GM18508 (cell line): ENCODE measurements at regions not wholly inside any gene's neighbourhood (a gene's known extent, or its start where the extent isn't known, plus 50 kb on each side); places are given as distances from the start of the nearest gene placed in this dataset.

ENCODE experiments used
- ATAC-seq: cut with Tn5 transposase; IDR thresholded peaks from one replicate; pipeline ENCODE4 v1.9.1; 2021; ENCODE audit warnings: moderate number of reproducible peaks; ENCODE audit not compliant: insufficient read depth, unreplicated experiment

- no peak for ATAC-seq
Observed at GRCh38 chr6:53744321-53744720, 50.5 kb upstream of the LRRC1 start.

DNA sequence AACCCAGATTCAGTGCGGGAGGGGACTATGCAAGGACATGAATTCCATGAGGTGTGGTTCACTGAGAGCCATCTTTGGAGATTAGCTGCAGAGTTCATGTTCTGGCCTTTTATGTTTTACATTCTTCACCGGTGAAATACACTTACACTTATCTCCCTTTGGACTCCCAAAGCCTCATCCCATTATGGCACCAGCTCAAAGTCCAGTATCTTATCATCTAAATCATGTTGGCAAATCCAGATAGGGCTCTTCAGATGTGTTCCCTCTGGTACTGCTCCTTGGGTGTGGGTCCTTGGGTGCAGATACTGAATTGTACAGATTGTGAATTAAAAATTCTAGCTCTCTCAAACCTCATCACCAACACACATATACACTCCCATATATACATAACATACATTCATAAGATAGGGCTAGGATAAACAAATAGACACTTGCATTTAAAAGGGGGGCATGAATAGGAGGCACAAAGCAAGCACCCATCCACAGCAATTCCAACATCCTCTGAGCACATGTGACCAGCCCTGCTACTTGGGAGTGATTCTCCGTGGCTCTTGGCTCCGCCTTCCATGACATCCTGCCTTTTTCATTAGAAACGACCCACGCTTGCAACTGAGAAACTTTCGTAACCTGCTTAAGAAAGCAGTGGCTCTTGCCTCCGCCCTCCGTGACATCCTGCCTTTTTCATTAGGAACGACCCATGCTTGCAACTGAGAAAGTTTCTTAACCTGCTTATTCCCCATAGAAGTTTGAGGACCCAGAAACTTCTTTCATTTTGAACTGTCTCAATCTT, 53.6 kb upstream of the LRRC1 start:
- no peak for ATAC-seq

- ATAC-seq = no peak
Observed at GRCh38 chr6:53737746-53738145, 57.1 kb upstream of the LRRC1 start.

- no peak for ATAC-seq
Observed at GRCh38 chr6:53735896-53736295, 58.9 kb upstream of the LRRC1 start.

DNA sequence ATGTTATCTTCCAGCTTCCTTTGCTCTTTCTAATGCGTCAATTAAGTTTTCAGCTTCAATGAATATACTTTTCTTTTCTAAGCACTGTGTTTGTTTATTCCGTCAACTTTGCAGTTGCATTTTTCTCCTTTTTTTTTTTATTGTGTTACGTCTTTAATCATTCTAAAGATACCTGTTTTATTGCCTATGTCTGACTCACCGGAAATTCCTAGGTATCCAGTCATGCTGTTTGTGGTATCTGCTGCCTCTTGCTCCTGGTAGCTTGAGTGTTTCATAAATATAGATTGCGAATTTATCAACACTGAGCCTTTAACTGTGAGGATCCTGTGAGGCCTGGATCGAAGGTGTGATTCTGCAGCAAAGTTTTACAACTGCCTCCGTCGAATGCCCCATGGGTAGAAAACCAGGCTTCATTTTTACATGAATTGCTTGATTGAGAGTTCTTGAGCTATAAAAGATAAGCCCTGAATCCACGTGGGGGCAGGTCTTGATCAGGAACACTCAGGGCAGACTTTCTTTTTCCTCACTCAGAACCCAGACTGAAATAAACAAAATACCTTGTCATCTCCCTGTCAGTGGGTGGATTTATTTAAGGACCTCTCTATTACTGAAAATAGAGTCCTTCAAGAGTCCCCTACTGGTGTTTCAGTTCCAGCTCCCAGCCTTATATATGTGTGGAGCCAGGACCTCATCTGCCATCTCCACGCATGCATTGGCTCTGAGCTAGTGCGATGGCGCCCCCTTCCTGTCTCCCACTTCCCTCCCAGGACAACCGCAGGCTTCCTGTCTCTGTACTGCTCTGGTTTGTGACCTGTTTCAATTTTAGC, 60.1 kb upstream of the LRRC1 start:
- no peak for ATAC-seq

DNA sequence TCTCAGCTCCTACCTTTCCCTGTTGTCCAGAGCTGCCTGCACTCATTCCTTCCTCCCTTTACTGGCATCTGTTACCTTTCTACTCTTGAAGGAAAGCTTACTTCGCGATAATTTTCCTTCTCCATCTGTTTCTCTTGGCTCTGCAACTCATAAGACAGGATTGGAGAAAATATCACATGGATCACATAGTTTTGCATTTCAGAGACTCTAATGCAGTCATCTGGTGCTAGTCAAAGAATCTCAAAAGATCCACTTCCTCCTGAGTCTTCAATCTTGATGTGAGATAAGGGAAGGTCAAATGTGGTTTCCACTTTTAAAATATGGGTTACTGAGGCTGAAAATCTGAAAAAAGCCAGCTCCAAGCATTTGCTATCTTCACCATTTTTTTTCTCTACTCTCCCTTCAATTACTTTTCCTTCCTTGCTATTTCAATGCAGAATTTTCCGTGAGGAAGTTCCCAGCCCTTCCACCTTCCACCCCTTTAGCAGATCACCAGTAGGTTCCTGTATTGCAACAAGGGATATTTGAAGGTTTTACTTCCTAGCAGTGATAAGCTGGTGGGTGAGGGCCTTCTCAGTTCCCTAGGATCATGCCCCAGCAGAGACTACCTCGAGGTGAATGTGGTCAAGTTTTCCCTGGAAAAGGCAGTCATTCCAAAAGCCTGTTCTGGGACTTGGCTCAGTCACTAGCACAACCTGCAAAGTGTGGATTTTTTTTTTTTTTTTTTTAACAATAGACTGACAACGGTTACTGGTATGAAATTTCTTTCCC, 62.8 kb upstream of the LRRC1 start:
- ATAC-seq = no peak

DNA sequence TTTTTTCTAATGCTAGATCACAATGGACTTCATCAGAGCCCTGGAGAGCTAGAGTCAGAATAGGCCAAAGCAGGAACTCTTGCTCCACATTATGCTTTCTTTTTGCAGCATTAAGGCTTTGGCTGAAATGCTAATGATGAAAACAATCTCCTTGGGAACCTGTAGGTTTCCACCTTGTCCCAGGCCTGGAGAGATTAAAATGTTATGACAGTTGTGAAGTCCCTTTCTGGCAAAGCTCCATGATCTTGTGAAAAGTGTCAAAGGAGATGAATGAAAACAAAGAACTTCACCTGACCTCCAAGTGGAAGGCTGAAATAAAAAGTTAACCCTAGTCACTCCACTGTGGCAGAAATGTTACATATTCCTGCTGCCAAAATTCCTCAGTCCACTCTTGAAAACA, 64.0 kb upstream of the LRRC1 start:
- ATAC-seq = no peak

- ATAC-seq = peak; percentile 50
Observed at GRCh38 chr6:53728570-53729194, 63.1 kb upstream of the KLHL31 start.

- ATAC-seq = no peak
Observed at GRCh38 chr6:53727748-53728147, 62.2 kb upstream of the KLHL31 start.

DNA sequence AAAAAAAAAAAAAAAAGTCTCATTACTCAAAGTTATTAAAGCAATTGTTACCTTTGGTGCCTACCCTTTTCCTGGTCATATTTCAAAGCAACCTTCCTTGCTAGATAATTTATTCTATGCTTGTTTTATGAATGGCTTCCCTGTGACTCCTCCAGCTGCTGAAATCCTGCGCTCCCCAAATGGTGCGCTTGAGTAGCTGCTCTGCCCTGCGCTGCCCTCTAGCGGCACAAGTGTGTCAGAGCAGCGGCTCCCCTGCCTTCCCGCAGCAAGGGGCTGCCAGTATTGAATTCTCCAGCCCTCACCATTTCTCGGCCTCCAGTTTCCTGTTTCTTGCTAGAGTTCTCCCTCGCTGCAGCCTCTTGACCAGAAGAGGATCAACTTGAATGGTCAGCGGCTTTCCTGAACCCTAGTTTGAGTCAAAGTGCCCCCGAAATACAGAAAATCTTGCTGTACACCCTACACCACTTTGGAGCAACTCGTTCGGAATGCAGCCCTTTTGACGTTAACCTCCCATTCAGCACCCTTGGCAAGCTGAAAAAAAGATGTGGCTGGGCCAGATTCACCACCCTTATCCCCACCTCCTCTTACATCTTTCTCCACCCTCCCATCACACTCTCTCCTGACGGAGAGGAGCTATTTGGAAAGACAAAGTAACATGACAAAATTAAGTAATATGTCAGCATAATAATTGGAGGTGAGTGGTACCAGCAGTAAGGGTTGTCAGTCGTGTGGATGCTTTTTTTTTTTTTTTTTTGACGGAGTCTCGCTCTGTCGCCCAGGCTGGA, 60.4 kb upstream of the KLHL31 start:
- ATAC-seq = no peak

DNA sequence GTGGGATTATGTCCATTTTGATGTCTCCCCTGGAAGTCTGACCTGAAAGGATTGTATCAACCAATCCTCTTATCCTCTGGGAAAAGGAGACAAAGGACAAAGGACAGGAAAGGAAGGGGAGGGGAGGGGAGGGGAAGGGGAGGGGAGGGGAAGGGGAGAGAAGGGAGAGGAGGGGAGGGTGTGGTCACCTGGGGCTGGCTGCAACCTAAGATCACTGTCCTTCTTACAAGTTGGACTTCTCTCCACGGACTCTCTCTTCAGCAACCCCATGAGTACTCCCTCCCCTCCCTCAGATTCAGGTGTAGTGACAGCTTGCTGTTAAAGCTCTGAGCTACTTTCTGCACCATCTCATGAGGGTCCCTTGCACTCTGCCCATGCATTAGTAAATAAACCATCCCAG, 58.9 kb upstream of the KLHL31 start:
- ATAC-seq = no peak

GRCh38 chr6:53723331-53723730, 57.8 kb upstream of the KLHL31 start:
- no peak for ATAC-seq

DNA sequence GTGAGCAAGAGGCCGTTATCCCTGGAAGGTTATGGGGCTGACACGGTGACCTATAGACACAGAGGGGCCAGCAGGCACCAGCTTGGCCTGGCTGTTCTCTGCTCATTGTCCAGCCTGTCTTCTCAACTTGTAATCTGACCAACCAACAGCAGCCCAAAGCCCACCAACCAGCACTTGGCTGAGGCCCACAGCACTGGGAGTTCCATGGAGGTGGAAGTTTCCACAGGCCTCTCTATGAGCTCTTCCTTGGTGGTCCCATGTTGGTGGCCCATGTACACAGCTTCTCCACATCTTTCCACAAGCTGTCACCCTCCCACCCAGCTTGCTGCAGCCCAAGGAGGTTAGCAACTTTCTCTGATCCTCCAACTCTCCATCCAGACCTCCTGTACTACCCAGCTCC, 56.2 kb upstream of the KLHL31 start:
- no peak for ATAC-seq

GRCh38 chr6:53718597-53719460, 53.3 kb upstream of the KLHL31 start:
- ATAC-seq = peak; percentile 98

DNA sequence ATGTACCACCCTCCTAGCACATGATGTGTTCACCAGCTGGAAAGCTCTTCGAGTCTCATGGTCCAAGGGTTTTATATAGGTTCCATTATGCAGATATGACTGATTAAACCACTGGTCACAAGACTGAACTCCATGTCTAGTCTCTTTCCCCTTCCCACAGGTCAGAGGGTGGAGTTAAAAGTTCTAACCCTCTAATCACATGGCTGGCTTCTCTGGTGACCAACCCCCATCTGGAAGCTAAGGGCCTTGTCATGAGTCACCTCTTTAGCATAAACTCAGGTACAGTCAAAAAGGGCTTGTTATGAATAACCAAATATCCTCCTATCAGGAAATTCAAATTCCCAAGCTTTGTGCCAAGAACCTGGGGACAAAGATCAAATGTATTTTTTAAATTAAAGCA, 52.0 kb upstream of the KLHL31 start:
- ATAC-seq = no peak

DNA sequence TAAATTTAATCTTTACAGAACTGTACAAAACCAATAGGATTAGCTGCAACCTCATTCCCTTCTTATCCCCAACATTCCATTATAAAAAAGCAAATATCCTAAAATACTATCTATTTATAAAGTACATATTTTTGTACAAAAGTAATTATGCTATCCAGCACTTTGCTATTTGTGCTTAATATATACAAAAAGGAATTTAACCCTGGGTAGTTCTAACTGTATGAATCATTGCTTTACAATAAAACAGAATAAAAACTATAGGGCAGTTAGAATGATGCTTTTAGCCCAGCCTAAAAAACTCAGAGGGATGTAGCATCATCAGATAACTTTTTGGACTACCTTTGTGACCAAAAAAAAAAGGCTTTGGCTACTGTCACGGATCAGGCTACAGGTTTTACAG, 49.9 kb upstream of the KLHL31 start:
- ATAC-seq = no peak
